ENCODE measurements at regions not wholly inside any gene's neighbourhood (a gene's known extent, or its start where the extent isn't known, plus 50 kb on each side); places are given as distances from the start of the nearest gene placed in this dataset.

- no peak for DNase-seq
These were observed 53.4 kb upstream of the PRKACB start for GRCh38 chr1:84090447-84091245.

GRCh38 chr1:84089867-84090266 lies 54.2 kb upstream of the PRKACB start:
- DNase-seq = no peak

- no peak for DNase-seq
These were observed 54.6 kb upstream of the PRKACB start for GRCh38 chr1:84089465-84089864.

- DNase-seq = no peak
These were observed 57.5 kb upstream of the PRKACB start for GRCh38 chr1:84086616-84087015.

GRCh38 chr1:84086189-84086588 lies 57.9 kb upstream of the PRKACB start:
- peak in 1 of 56 donors; percentile 5 for DNase-seq

- DNase-seq = peak in 3 of 56 donors; percentile 4 to 11 (median 8)
These were observed 60.8 kb upstream of the PRKACB start for GRCh38 chr1:84083307-84083706.

GRCh38 chr1:84078842-84079202 lies 65.2 kb upstream of the PRKACB start:
- no peak for DNase-seq

GRCh38 chr1:84078108-84078841 lies 65.8 kb upstream of the PRKACB start:
- DNase-seq = peak in 26 of 56 donors; percentile 17 to 80 (median 56)

- peak in 52 of 56 donors; percentile 15 to 91 (median 76) for DNase-seq
These were observed 66.5 kb upstream of the PRKACB start for GRCh38 chr1:84077476-84078107.

- no peak for DNase-seq
These were observed 70.8 kb upstream of the PRKACB start for GRCh38 chr1:84073266-84073665.

GRCh38 chr1:84069236-84069845 lies 70.4 kb upstream of the TTLL7 start:
- no peak for DNase-seq

- no peak for DNase-seq
These were observed 63.6 kb upstream of the TTLL7 start for GRCh38 chr1:84062496-84062895.

GRCh38 chr1:84061336-84061735 lies 62.4 kb upstream of the TTLL7 start:
- DNase-seq = no peak

- DNase-seq = no peak
These were observed 61.8 kb upstream of the TTLL7 start for GRCh38 chr1:84060781-84061180.

- no peak for DNase-seq
These were observed 49.9 kb upstream of the TTLL7 start for GRCh38 chr1:84048820-84049219.

All from amygdala (tissue), 56 donors.